H1 (cell line): ENCODE measurements at regions not wholly inside any gene's neighbourhood (a gene's known extent, or its start where the extent isn't known, plus 50 kb on each side); places are given as distances from the start of the nearest gene placed in this dataset.

Experiments used
- CTCF ChIA-PET: fragments of 300-600 bp; sonication (Branson Sonifier 250); formaldehyde crosslinking; loops from one replicate; lab custom pipeline; 2021; ENCODE audit not compliant: partially characterized antibody; lab: Charles Lee
- POLR2A ChIA-PET: fragments of 300-600 bp; sonication (Branson Sonifier 250); formaldehyde crosslinking; loops from one replicate; lab custom pipeline; 2021; ENCODE audit warnings: inconsistent platforms; ENCODE audit not compliant: partially characterized antibody; lab: Charles Lee
- DNase-seq, 2 experiments: peaks; one replicate each; pipeline versions ENCODE4 v3.0.0 to v3.0.0-alpha.2; 2010 to 2022; ENCODE audit warnings: low spot score in 2 of 2, low read depth in 1 of 2, mixed read lengths in 1 of 2
- FAIRE-seq: peaks from 2 replicates; lab custom pipeline; 2011; peaks lifted over from hg19 to GRCh38; lab: Jason Lieb, UNC
- H2AFZ ChIP-seq: 2 replicates; pipeline ENCODE4 v1.8.1; 2012; ENCODE audit warnings: low read length, inconsistent platforms
- H2AK5ac ChIP-seq: 2 replicates; pipeline ENCODE4 v1.6.1; 2013; ENCODE audit warnings: low read depth, low read length
- H2BK120ac ChIP-seq: replicated peaks from 2 replicates; pipeline ENCODE3; 2013; ENCODE audit warnings: low read depth, low read length, inconsistent platforms
- H2BK12ac ChIP-seq: 2 replicates; pipeline ENCODE4 v1.6.1; 2013; ENCODE audit warnings: low read depth, low read length
- H2BK15ac ChIP-seq: 2 replicates; pipeline ENCODE4 v1.6.1; 2013; ENCODE audit warnings: low read length
- H2BK20ac ChIP-seq: 2 replicates; pipeline ENCODE4 v1.6.1; 2013; ENCODE audit warnings: low read length
- H2BK5ac ChIP-seq: 2 replicates; pipeline ENCODE4 v1.6.1; 2013; ENCODE audit warnings: low read depth, low read length
- H3K14ac ChIP-seq: 2 replicates; pipeline ENCODE4 v1.6.1; 2013; ENCODE audit warnings: inconsistent platforms; ENCODE audit not compliant: insufficient read length
- H3K18ac ChIP-seq: 2 replicates; pipeline ENCODE4 v1.6.1; 2013; ENCODE audit warnings: low read length; ENCODE audit errors: extremely low read depth
- H3K23ac ChIP-seq: 2 replicates; pipeline ENCODE4 v1.6.1; 2013; ENCODE audit warnings: inconsistent platforms; ENCODE audit not compliant: insufficient read length
- H3K23me2 ChIP-seq: 2 replicates; pipeline ENCODE4 v1.6.1; 2013; ENCODE audit warnings: low read depth, low read length
- H3K27ac ChIP-seq: 2 replicates; pipeline ENCODE4 v1.6.1; 2011; ENCODE audit warnings: low read depth, low read length, inconsistent platforms
- H3K27me3 ChIP-seq, 4 experiments: replicated peaks in 1 of 4; 1 replicate in 1 of 4; 2 replicates in 3 of 4; pipeline versions ENCODE4 v1.6.1 to v1.8.1; 2011 to 2013; ENCODE audit warnings: low read length in 3 of 4, mild to moderate bottlenecking in 3 of 4, inconsistent platforms in 2 of 4, mixed read lengths in 2 of 4, moderate library complexity in 1 of 4; ENCODE audit not compliant: control insufficient read depth in 3 of 4, insufficient read depth in 3 of 4; ENCODE audit errors: extremely low read depth in 1 of 4
- H3K36me3 ChIP-seq, 4 experiments: 2 replicates each; pipeline versions ENCODE4 v1.6.1 to v1.8.1; 2011 to 2013; ENCODE audit warnings: mild to moderate bottlenecking in 4 of 4, low read length in 3 of 4, moderate library complexity in 2 of 4, control low read depth in 1 of 4, inconsistent platforms in 1 of 4; ENCODE audit not compliant: insufficient read depth in 4 of 4, control insufficient read depth in 2 of 4
- H3K4ac ChIP-seq: replicated peaks from 2 replicates; pipeline ENCODE3; 2013; ENCODE audit warnings: low read length, low read depth, mixed read lengths, inconsistent platforms; ENCODE audit not compliant: insufficient read length
- H3K4me1 ChIP-seq, 4 experiments: replicated peaks in 1 of 4; 1 replicate in 1 of 4; 2 replicates in 3 of 4; pipeline versions ENCODE4 v1.6.1 to v1.8.1; 2011 to 2013; ENCODE audit warnings: low read length in 3 of 4, inconsistent platforms in 2 of 4, mixed read lengths in 1 of 4; ENCODE audit not compliant: insufficient read depth in 4 of 4, control insufficient read depth in 3 of 4
- H3K4me2 ChIP-seq, 2 experiments: 2 replicates each; pipeline versions ENCODE4 v1.6.1 to v1.8.1; 2011 to 2013; ENCODE audit warnings: low read depth in 2 of 2, low read length in 2 of 2, control low read depth in 1 of 2, inconsistent platforms in 1 of 2, mild to moderate bottlenecking in 1 of 2; ENCODE audit not compliant: insufficient read depth in 1 of 2
- H3K4me3 ChIP-seq, 4 experiments: fragments of 200-600, 300-600 bp in 1 of 4; sonication (generic), shearing (Covaris generic), sonication (Bioruptor Twin) in 1 of 4; 2 replicates each; pipeline versions ENCODE4 v1.5.1 to v1.8.1; 2011 to 2016; ENCODE audit warnings: low read length in 4 of 4, low read depth in 3 of 4, control low read depth in 2 of 4, inconsistent platforms in 2 of 4, mild to moderate bottlenecking in 2 of 4, mixed read lengths in 1 of 4, moderate library complexity in 1 of 4; ENCODE audit not compliant: insufficient read depth in 2 of 4; ENCODE audit errors: extremely low read depth in 1 of 4
- H3K56ac ChIP-seq: replicated peaks from 2 replicates; pipeline ENCODE3; 2013; ENCODE audit warnings: low read depth, mild to moderate bottlenecking, mixed read lengths, low read length, inconsistent platforms; ENCODE audit not compliant: insufficient read length
- H3K79me1 ChIP-seq: 2 replicates; pipeline ENCODE4 v1.6.1; 2013; ENCODE audit warnings: low read depth, low read length, control low read depth
- H3K79me2 ChIP-seq, 2 experiments: 2 replicates each; pipeline versions ENCODE4 v1.6.1 to v1.8.1; 2012 to 2013; ENCODE audit warnings: low read length in 2 of 2, mild to moderate bottlenecking in 2 of 2, inconsistent platforms in 1 of 2; ENCODE audit not compliant: insufficient read depth in 2 of 2, control insufficient read depth in 1 of 2
- H3K9ac ChIP-seq, 4 experiments: replicated peaks in 1 of 4; 1 replicate in 1 of 4; 2 replicates in 3 of 4; pipeline versions ENCODE4 v1.6.1 to v1.8.1; 2011 to 2013; ENCODE audit warnings: low read depth in 3 of 4, low read length in 3 of 4, control low read depth in 2 of 4, mild to moderate bottlenecking in 2 of 4, moderate library complexity in 2 of 4, inconsistent platforms in 1 of 4; ENCODE audit errors: extremely low read depth in 1 of 4
- H3K9me3 ChIP-seq, 2 experiments: 2 replicates each; pipeline versions ENCODE4 v1.6.1 to v1.8.1; 2012 to 2013; ENCODE audit warnings: mild to moderate bottlenecking in 2 of 2, moderate library complexity in 2 of 2, control low read depth in 1 of 2, inconsistent platforms in 1 of 2, low read depth in 1 of 2, low read length in 1 of 2, mixed read lengths in 1 of 2; ENCODE audit not compliant: insufficient read depth in 2 of 2
- H4K20me1 ChIP-seq, 2 experiments: replicated peaks in 1 of 2; 2 replicates each; pipeline versions ENCODE3 to v1.8.1; 2011 to 2013; ENCODE audit warnings: inconsistent platforms in 2 of 2, low read length in 2 of 2, mild to moderate bottlenecking in 1 of 2; ENCODE audit not compliant: insufficient read depth in 2 of 2, control insufficient read depth in 1 of 2
- H4K5ac ChIP-seq: 2 replicates; pipeline ENCODE4 v1.6.1; 2013; ENCODE audit warnings: low read length, low read depth, mixed read lengths, inconsistent platforms; ENCODE audit not compliant: insufficient read length
- H4K8ac ChIP-seq: 2 replicates; pipeline ENCODE4 v1.8.0; 2013; ENCODE audit warnings: mild to moderate bottlenecking, moderate library complexity, low read length, inconsistent platforms; ENCODE audit not compliant: insufficient read depth; ENCODE audit errors: extremely low read depth
- H4K91ac ChIP-seq: replicated peaks from 2 replicates; pipeline ENCODE3; 2013; ENCODE audit warnings: low read length, mixed read lengths, inconsistent platforms; ENCODE audit not compliant: insufficient read length
- RFX5 ChIP-seq: IDR thresholded peaks from 2 replicates; pipeline ENCODE4 v1.6.1; 2011; ENCODE audit warnings: low read depth, low read length, improper control_type of control experiment, borderline replicate concordance
- SRF ChIP-seq: IDR thresholded peaks from 2 replicates; pipeline ENCODE4 v1.6.1; 2011; ENCODE audit warnings: mild to moderate bottlenecking, low read depth, low read length, moderate library complexity
- WGBS, 2 experiments: shearing (Covaris generic) in 1 of 2; methylation state at CpG; one replicate each; pipeline versions ENCODE4 v1.1.6 to v1.1.7; 2013 to 2015; ENCODE audit warnings: low lambda C conversion rate in 2 of 2, mixed read lengths in 2 of 2, inconsistent platforms in 1 of 2, low coverage in 1 of 2, missing lambda C conversion rate in 1 of 2; ENCODE audit not compliant: insufficient replicate concordance in 2 of 2, insufficient coverage in 1 of 2, insufficient read length in 1 of 2; ENCODE audit errors: extremely low coverage in 1 of 2, missing lambda C conversion rate in 1 of 2; 5-methylcytosine and 5-hydroxymethylcytosine counted together

DNA sequence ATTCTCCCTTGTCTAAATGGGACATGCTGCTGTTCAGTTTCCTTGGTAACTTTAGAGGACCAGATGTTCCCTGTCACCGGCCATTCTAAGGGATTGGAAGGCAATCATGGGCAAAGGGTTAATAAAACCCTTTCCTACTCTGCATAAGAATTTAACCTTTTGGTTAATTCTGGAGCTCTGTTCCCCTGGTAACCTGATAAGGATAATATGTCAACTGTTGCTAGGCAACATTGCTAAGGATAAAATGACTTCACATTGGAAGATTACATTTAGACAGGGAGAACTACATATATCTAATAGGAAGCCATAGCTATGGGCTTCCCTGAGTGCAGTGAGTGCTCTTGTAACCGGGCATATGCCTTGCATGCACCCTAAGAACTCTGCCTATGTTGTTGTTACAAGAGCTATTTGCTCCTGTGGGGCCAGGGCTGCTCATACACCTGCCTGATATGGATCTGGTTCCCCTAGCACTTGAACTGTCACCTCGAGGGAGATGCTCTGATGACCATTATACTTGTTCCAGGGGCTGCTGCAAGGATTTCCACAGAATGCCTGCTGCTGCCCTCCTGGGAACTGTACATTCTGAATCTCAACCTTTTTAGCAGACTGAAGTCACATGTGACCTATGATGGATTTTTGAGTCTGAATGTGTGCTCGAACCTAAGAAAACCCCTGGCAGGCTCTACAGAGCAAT lies 326.3 kb upstream of the PDZRN3 start:
- WGBS, 2 experiments, result 89% methylated on average over 4 of the region's 4 CpGs; no CpG with 5 or more reads in 1 of the 2 experiments
- Histone ChIP-seq H3K4me1 (no peaks in the 10 kb centered on the region), H3K4ac (no peak overlapping the region), H2BK20ac (no peak overlapping the region), H2BK120ac (no peak overlapping the region), H3K4me2 (no peak overlapping the region), H2AFZ (no peak overlapping the region), H3K36me3 (no peaks in the 10 kb centered on the region), H2BK5ac (no peak overlapping the region), H3K18ac (no peak overlapping the region), H4K5ac (no peak overlapping the region), H4K91ac (no peak overlapping the region), H4K20me1 (no peaks in the 10 kb centered on the region), H2AK5ac (no peak overlapping the region), H3K23me2 (no peaks in the 10 kb centered on the region), H3K27ac (no peak overlapping the region), H4K8ac (no peak overlapping the region), H3K14ac (no peak overlapping the region), H3K27me3 (no peaks in the 10 kb centered on the region), H3K9me3 (no peaks in the 10 kb centered on the region), H2BK15ac (no peak overlapping the region), H3K79me2 (no peaks in the 10 kb centered on the region), H3K4me3 (no peak overlapping the region), H2BK12ac (no peak overlapping the region), H3K23ac (no peak overlapping the region), H3K56ac (no peak overlapping the region), H3K9ac (no peak overlapping the region), H3K79me1 (no peaks in the 10 kb centered on the region)
- DNase-seq (no peak), FAIRE-seq (no peak)
- CTCF ChIA-PET, result no interaction called here
- TF ChIP-seq RFX5 (peak; percentile 37; the same call in 1 of the 2 replicates), SRF (no peak)
- POLR2A ChIA-PET, result no interaction called here
